ENCODE measurements at regions not wholly inside any gene's neighbourhood (a gene's known extent, or its start where the extent isn't known, plus 50 kb on each side); places are given as distances from the start of the nearest gene placed in this dataset.
A peak's percentile ranks its signal among the peaks of the same experiment; 100 is the strongest.

DNA sequence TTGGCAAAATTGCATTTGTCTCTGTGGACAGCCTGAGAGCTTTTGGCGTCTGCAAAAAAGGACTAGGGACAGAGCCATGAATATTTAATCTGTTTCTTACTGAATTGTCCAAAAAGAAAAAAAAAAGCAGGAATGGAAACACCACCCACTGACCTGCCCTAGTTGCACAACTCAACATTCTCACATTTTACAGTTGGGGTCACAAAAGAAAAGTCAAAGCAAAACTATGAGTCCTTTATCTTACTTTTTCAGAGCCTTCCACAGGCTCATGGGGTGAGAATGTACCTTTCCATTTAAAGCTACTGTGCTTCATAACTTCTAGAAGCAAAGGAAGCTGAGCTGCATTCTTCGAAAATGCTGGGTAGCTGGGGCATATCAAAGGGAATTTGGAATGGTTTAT is 225.7 kb downstream of the FAM76B start:
- ChIA-PET POLR2A (no interaction called here), CTCF (interaction anchor here (2.0 to 3.8 kb wide), 2 partner anchors 52 to 142 kb away, joined by 5 to 14 read pairs; no protein-coding TSS in a partner anchor)
- H3K4me3 ChIP-seq (ENCODE audit: low read depth, low read length): no peak overlapping the region
- TF ChIP-seq, protein P1, sequence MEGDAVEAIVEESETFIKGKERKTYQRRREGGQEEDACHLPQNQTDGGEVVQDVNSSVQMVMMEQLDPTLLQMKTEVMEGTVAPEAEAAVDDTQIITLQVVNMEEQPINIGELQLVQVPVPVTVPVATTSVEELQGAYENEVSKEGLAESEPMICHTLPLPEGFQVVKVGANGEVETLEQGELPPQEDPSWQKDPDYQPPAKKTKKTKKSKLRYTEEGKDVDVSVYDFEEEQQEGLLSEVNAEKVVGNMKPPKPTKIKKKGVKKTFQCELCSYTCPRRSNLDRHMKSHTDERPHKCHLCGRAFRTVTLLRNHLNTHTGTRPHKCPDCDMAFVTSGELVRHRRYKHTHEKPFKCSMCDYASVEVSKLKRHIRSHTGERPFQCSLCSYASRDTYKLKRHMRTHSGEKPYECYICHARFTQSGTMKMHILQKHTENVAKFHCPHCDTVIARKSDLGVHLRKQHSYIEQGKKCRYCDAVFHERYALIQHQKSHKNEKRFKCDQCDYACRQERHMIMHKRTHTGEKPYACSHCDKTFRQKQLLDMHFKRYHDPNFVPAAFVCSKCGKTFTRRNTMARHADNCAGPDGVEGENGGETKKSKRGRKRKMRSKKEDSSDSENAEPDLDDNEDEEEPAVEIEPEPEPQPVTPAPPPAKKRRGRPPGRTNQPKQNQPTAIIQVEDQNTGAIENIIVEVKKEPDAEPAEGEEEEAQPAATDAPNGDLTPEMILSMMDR (IDR thresholded peaks at IDR 0.05; ENCODE audit: insufficient read depth, low read length, missing control alignments): no peak
- DNase-seq (ENCODE audit: low read depth, low spot score): no peak

DNA sequence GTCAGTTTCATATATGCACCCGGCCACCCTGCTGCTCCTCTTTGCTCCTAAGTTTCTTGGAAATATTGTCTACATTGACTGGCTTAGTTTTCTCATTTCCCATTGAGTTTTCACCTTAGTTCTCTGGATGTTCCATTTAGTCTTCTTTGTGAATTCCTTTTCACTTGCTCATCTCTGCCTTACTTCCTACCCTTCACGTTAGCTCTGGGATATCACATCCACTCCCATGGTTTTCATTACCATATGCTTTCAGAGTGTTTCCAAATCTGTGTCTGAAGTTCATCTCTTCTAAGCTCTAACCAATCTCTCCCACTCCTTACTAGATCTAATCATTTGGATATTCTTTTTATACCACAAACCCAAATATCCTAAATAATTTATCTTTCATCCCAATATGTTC is 226.4 kb downstream of the FAM76B start:
- no peak for DNase-seq (ENCODE audit: low read depth, low spot score)
- CTCF ChIA-PET: interaction anchor here (3.8 kb wide), 1 partner anchor 143 kb away, joined by 14 read pairs; no protein-coding TSS in a partner anchor
- H3K4me3 ChIP-seq (ENCODE audit: low read depth, low read length): no peak overlapping the region
- POLR2A ChIA-PET: interaction anchor here (1.2 kb wide), 1 partner anchor 19 kb away, joined by 3 read pairs; no protein-coding TSS in a partner anchor
- TF ChIP-seq, protein P1 (IDR thresholded peaks at IDR 0.05; ENCODE audit: insufficient read depth, low read length, missing control alignments): no peak

DNA sequence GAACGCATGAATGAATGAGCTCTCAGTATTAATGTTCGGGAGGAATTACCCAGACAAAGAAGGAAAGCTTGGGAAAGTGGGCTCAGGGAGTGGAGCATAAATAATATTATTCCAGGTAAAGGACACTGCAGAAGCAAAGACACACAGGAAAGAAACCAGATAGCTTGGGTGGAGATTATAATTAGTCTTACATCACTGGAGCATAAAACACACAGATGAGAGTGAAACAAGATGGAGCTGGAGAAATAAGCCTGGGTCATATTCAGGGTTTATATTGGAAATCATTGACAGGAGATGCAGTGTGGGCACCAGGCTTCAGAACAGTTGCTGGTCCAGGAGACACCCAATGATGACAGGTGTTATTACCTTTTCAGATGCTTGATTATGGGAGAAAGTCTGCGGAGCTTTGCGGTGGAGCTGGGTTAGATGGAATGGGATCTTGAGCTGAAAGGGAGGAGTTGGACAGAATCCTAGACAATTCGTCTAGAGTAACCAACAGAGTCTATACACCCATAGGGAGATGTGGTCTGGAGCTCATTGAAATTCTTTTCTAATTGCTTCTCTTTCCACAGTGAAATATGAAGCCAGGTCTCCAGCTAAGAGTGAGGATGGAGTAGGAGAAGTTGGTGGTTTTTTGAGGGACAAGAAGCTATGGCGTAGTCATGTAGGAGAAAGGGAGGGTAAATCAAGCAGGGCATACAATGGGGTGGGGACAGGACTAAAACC is 227.2 kb downstream of the FAM76B start:
- ChIA-PET CTCF (interaction anchor here (3.8 kb wide), 1 partner anchor 143 kb away, joined by 14 read pairs; no protein-coding TSS in a partner anchor), POLR2A (interaction anchor here (1.2 kb wide), 1 partner anchor 18 kb away, joined by 3 read pairs; no protein-coding TSS in a partner anchor)
- TF ChIP-seq, protein P1 (IDR thresholded peaks at IDR 0.05; ENCODE audit: insufficient read depth, low read length, missing control alignments): no peak
- no peak overlapping the region for H3K4me3 ChIP-seq (ENCODE audit: low read depth, low read length)
- no peak for DNase-seq (ENCODE audit: low read depth, low spot score)

DNA sequence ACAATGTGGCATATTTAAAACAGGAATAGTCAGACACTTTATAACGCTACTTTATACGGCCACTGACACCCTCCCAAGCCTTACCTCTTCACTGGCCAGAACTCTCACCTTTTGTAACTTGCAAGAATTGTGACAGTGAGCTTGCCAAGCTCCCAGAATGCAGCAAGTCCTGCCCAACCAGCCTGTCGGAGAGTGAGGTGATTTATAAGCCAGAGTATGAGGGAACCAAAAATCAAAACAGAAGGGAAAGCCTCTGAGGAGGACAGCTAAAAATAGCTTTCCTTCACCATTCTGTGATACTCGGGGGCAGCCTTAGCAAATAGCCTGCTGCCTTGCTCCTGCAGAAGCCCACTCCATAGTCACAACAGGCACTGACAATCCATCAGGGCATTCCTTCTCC is 229.7 kb downstream of the FAM76B start:
- TF ChIP-seq, protein P1 (IDR thresholded peaks at IDR 0.05; ENCODE audit: insufficient read depth, low read length, missing control alignments): no peak
- DNase-seq (ENCODE audit: low read depth, low spot score): no peak
- H3K4me3 ChIP-seq (ENCODE audit: low read depth, low read length): no peak overlapping the region
- CTCF ChIA-PET: no interaction called here
- POLR2A ChIA-PET: no interaction called here

DNA sequence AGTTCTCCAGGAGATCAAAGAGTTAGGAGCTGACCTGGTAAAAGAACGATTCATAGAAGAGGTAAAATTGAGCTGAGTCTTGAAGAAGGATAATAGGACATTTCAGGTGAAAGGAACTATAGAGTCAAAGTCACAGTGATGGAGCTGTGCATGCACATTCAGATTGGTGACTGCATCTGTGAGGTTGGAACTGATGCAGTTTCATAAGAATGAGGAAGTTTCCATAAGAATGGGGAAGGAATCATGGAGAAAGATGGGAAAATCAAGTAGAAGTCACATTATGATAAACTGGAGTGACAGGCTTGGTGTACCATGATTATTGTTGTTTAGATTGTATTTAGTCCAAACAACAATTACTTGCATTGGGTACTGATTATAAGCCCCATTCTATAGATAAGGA is 232.2 kb downstream of the FAM76B start:
- ChIA-PET POLR2A (no interaction called here), CTCF (interaction anchor here (0.8 to 1.1 kb wide), 4 partner anchors 12 to 488 kb away, joined by 3 read pairs; no protein-coding TSS in a partner anchor)
- H3K4me3 ChIP-seq (ENCODE audit: low read depth, low read length): no peak overlapping the region
- TF ChIP-seq, protein P1 (IDR thresholded peaks at IDR 0.05; ENCODE audit: insufficient read depth, low read length, missing control alignments): no peak
- no peak for DNase-seq (ENCODE audit: low read depth, low spot score)

DNA sequence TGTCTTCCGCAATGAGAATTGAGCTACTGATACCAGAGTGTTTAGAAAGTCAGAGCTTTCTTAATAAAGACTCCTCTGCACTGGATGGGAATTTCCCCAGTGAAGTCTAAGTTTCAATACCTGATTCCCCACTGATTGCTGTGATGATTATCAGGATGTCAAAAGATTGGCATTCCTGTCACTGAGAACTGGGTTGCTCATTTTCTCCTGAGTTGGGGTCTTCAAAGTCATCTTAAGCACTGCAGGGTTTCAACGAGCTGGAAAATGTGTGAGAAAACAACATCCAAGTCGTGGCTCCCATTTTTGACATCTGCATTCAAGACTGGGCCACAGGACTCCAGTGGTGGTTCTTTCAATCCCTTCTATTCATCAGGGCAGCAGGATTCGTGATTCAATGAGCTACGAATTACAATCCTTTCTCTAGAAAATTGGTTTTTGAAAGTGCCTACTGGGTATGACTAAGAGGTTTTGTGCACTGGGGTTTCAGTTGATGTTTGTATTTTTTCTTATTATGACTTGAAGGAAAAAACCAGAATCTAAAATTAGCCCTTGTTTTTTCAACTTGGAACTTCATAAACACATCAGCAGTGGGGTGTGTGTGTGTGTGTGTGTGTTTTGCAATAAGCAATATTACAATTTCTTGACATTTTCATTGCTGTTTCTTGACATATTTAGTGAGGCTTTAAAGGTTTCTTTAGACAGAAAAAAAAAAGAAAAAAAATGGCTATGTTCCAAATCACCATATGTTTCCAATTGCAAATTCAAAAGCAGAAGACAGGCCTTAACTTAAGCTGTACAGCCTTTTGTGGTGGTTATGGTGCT is 233.0 kb downstream of the FAM76B start:
- CTCF ChIA-PET: interaction anchor here (0.7 to 1.3 kb wide), 4 partner anchors 9 to 402 kb away, joined by 3 to 4 read pairs (median 4); no protein-coding TSS in a partner anchor
- TF ChIP-seq, protein P1 (IDR thresholded peaks at IDR 0.05; ENCODE audit: insufficient read depth, low read length, missing control alignments): no peak
- DNase-seq (ENCODE audit: low read depth, low spot score): peak; percentile 38
- POLR2A ChIA-PET: no interaction called here
- H3K4me3 ChIP-seq (ENCODE audit: low read depth, low read length): no peak overlapping the region
